ENCODE measurements at regions not wholly inside any gene's neighbourhood (a gene's known extent, or its start where the extent isn't known, plus 50 kb on each side); places are given as distances from the start of the nearest gene placed in this dataset.

GRCh38 chr4:31687717-31688342 is 967.7 kb downstream of the PCDH7 start:
- no CpG with 5 or more reads among the region's 3 CpGs for WGBS (ENCODE audit: extremely low coverage, insufficient read length, low lambda C conversion rate)
- H3K79me2 ChIP-seq (ENCODE audit: insufficient read depth, low read length) = no peaks in the 10 kb centered on the region
- Mint-ChIP-seq H3K4me1 (no peaks in the 10 kb centered on the region), H3K27me3 (ENCODE audit: low read depth) (no peaks in the 10 kb centered on the region), H3K27ac (no peak overlapping the region), H3K9me3 (peaks cover 0 to 3% of the 10 kb centered on the region in 2 experiments; a peak in 2 of 5 replicates), H3K36me3 (ENCODE audit: insufficient read depth in 1 of 3, low read depth in 3 of 3) (no peaks in the 10 kb centered on the region), H3K4me3 (no peak overlapping the region)
- no peaks in the 10 kb centered on the region; the same call in 1 of the 2 replicates for H3K27me3 ChIP-seq (ENCODE audit: insufficient read depth, low read length)
- H3K79me1 ChIP-seq (ENCODE audit: insufficient read depth, low read depth, low read length, poor library complexity, severe bottlenecking) = no peaks in the 10 kb centered on the region
- H2BK20ac ChIP-seq (ENCODE audit: low read depth, low read length, poor library complexity, severe bottlenecking) = no peak overlapping the region
- no peak overlapping the region for H2BK12ac ChIP-seq (ENCODE audit: insufficient read length, low read depth, low read length)
- no peak overlapping the region for H3K4me2 ChIP-seq (ENCODE audit: insufficient read depth, insufficient read length, low read length)
- no peak overlapping the region for H2BK5ac ChIP-seq (ENCODE audit: insufficient read length, low read length)
- no peak overlapping the region for H3K27ac ChIP-seq (ENCODE audit: insufficient read length, low read depth, low read length)
- no peak overlapping the region for H4K8ac ChIP-seq (replicated peaks; ENCODE audit: insufficient read length, low read depth, low read length)
- H3K9ac ChIP-seq (ENCODE audit: extremely low read depth, insufficient read length, low read length) = no peak overlapping the region
- H3T11ph ChIP-seq (ENCODE audit: low read length) = no peak overlapping the region
- H4K5ac ChIP-seq (ENCODE audit: insufficient read length, low read depth, low read length) = no peak overlapping the region
- no peak overlapping the region for H4K91ac ChIP-seq (ENCODE audit: insufficient read length, low read depth, low read length)
- H3K23ac ChIP-seq (ENCODE audit: insufficient read length, low read depth, low read length) = no peak overlapping the region
- H2BK120ac ChIP-seq (ENCODE audit: low read depth, low read length, poor library complexity, severe bottlenecking) = no peak overlapping the region
- H3K4me1 ChIP-seq (ENCODE audit: insufficient read depth, low read length) = no peaks in the 10 kb centered on the region
- H3K18ac ChIP-seq (ENCODE audit: insufficient read length, low read depth, low read length) = no peak overlapping the region
- H3K14ac ChIP-seq (ENCODE audit: insufficient read depth, low read length) = no peak overlapping the region
- H3K56ac ChIP-seq (ENCODE audit: insufficient read length, low read depth, low read length) = no peak overlapping the region
- H3K23me2 ChIP-seq (ENCODE audit: insufficient read length, low read depth, low read length, poor library complexity, severe bottlenecking) = no peaks in the 10 kb centered on the region
- TF ChIP-seq CTCF (conservative IDR thresholded peaks at IDR 0.05) = no peak
- no peaks in the 10 kb centered on the region for H3K9me3 ChIP-seq (ENCODE audit: control insufficient read depth, low read depth, low read length)
- H2BK15ac ChIP-seq (ENCODE audit: low read depth, low read length) = no peak overlapping the region
- no peaks in the 10 kb centered on the region for H4K20me1 ChIP-seq (ENCODE audit: control insufficient read depth, insufficient read depth, insufficient read length)
- no peak overlapping the region for H2AK5ac ChIP-seq (ENCODE audit: insufficient read length, low read length)
- H2AFZ ChIP-seq (ENCODE audit: low read length) = no peak overlapping the region
- no peak overlapping the region for H3K4ac ChIP-seq (ENCODE audit: low read depth, low read length)
- DNase-seq = no peak

Measured in H9 (cell line).